GM23338 (cell line): ENCODE measurements at regions not wholly inside any gene's neighbourhood (a gene's known extent, or its start where the extent isn't known, plus 50 kb on each side); places are given as distances from the start of the nearest gene placed in this dataset.

Experiments
- ATAC-seq: fragments of 200-7000 bp; cut with Tn5 transposase; 3 replicates; pipeline ENCODE4 v1.9.1; 2020
- DNase-seq: peaks from one replicate; pipeline ENCODE4 v3.0.0-alpha.2; 2015; ENCODE audit warnings: low spot score
- H2AFZ ChIP-seq: fragments of 200-600 bp; sonication (generic); 2 replicates; pipeline ENCODE4 v1.8.0; 2016; ENCODE audit warnings: antibody characterized with exemption, mild to moderate bottlenecking, moderate library complexity
- H3F3A ChIP-seq: fragments of 200-600 bp; sonication (generic); replicated peaks from 2 replicates; pipeline ENCODE4 v1.8.0; 2017; ENCODE audit warnings: antibody characterized with exemption, mixed run types, low read depth
- H3K27ac ChIP-seq: fragments of 200-600 bp; sonication (generic); 2 replicates; pipeline ENCODE4 v1.6.1; 2016; ENCODE audit warnings: low read depth
- H3K27me3 ChIP-seq: fragments of 200-600 bp; sonication (generic); 2 replicates; pipeline ENCODE4 v1.8.0; 2016; ENCODE audit warnings: mild to moderate bottlenecking, mixed run types, moderate library complexity; ENCODE audit not compliant: insufficient read depth
- H3K36me3 ChIP-seq: fragments of 200-600 bp; sonication (generic); 2 replicates; pipeline ENCODE4 v1.8.0; 2016; ENCODE audit warnings: mild to moderate bottlenecking; ENCODE audit not compliant: insufficient read depth
- H3K4me1 ChIP-seq: fragments of 200-600 bp; sonication (generic); 2 replicates; pipeline ENCODE4 v1.8.0; 2016; ENCODE audit warnings: mild to moderate bottlenecking, moderate library complexity; ENCODE audit not compliant: insufficient read depth
- H3K4me2 ChIP-seq: fragments of 200-600 bp; sonication (generic); 2 replicates; pipeline ENCODE4 v1.7.1; 2017; ENCODE audit warnings: mixed run types
- H3K4me3 ChIP-seq: fragments of 200-600 bp; sonication (generic); 2 replicates; pipeline ENCODE4 v1.6.1; 2016; ENCODE audit warnings: mixed run types
- H3K79me2 ChIP-seq: fragments of 200-600 bp; sonication (generic); replicated peaks from 2 replicates; pipeline ENCODE4 v1.8.0; 2017; ENCODE audit warnings: mild to moderate bottlenecking; ENCODE audit not compliant: insufficient read depth
- H3K9me2 ChIP-seq: fragments of 200-600 bp; sonication (generic); 2 replicates; pipeline ENCODE4 v1.8.0; 2017; ENCODE audit not compliant: insufficient read depth
- H4K20me1 ChIP-seq: fragments of 200-600 bp; sonication (generic); replicated peaks from 2 replicates; pipeline ENCODE4 v1.8.0; 2017; ENCODE audit warnings: mild to moderate bottlenecking; ENCODE audit not compliant: insufficient read depth
- H3K27ac Mint-ChIP-seq: 2 replicates; pipeline ENCODE4 v1.8.0; 2020; ENCODE audit warnings: inconsistent platforms, mild to moderate bottlenecking, moderate library complexity, mixed read lengths
- H3K27me3 Mint-ChIP-seq: 3 replicates; pipeline ENCODE4 v1.8.0; 2022; ENCODE audit warnings: low read depth, mild to moderate bottlenecking, moderate library complexity, mixed read lengths, inconsistent platforms; ENCODE audit not compliant: insufficient read depth, poor library complexity
- H3K36me3 Mint-ChIP-seq: 3 replicates; pipeline ENCODE4 v1.8.0; 2021; ENCODE audit warnings: low read depth, mild to moderate bottlenecking, inconsistent platforms, moderate library complexity, mixed read lengths
- H3K4me1 Mint-ChIP-seq: 3 replicates; pipeline ENCODE4 v1.8.0; 2020; ENCODE audit warnings: mild to moderate bottlenecking, inconsistent platforms, mixed read lengths
- H3K4me3 Mint-ChIP-seq: 3 replicates; pipeline ENCODE4 v1.8.0; 2021; ENCODE audit warnings: moderate library complexity, mild to moderate bottlenecking, inconsistent platforms, mixed read lengths
- H3K9me3 Mint-ChIP-seq: 3 replicates; pipeline ENCODE4 v1.8.0; 2020; ENCODE audit warnings: moderate library complexity, mild to moderate bottlenecking, inconsistent platforms, mixed read lengths
- CREB1 ChIP-seq: fragments of 250-450 bp; sonication (Bioruptor Pico); IDR thresholded peaks from 2 replicates; pipeline ENCODE4 v1.5.0; 2020; ENCODE audit warnings: low read depth, mild to moderate bottlenecking, moderate library complexity
- EZH2 ChIP-seq: fragments of 200-600 bp; sonication (generic); IDR thresholded peaks from one replicate; pipeline ENCODE4 v1.8.0; 2017; ENCODE audit warnings: antibody characterized with exemption, mild to moderate bottlenecking, low read depth; ENCODE audit not compliant: unreplicated experiment
- EZH2phosphoT487 ChIP-seq: fragments of 200-600 bp; sonication (generic); IDR thresholded peaks from one replicate; pipeline ENCODE4 v1.8.1; 2018; ENCODE audit warnings: antibody characterized with exemption; ENCODE audit not compliant: unreplicated experiment
- JUNB ChIP-seq: IDR thresholded peaks from one replicate; pipeline ENCODE4 v1.6.1; 2016; ENCODE audit warnings: antibody characterized with exemption; ENCODE audit not compliant: unreplicated experiment
- NANOG ChIP-seq: IDR thresholded peaks from 2 replicates; pipeline ENCODE4 v1.6.1; 2016; ENCODE audit warnings: antibody characterized with exemption, borderline replicate concordance
- POLR2AphosphoS5 ChIP-seq: IDR thresholded peaks from 2 replicates; pipeline ENCODE4 v1.6.1; 2016; ENCODE audit warnings: antibody characterized with exemption, low read depth
- STAT1 ChIP-seq: IDR thresholded peaks from one replicate; pipeline ENCODE4 v1.6.1; 2016; ENCODE audit warnings: antibody characterized with exemption; ENCODE audit not compliant: unreplicated experiment
- ZNF114 ChIP-seq: fragments of 250-450 bp; sonication (Bioruptor Pico); IDR thresholded peaks from 2 replicates; pipeline ENCODE4 v1.5.0; 2020; ENCODE audit warnings: mild to moderate bottlenecking, moderate library complexity
- ZNF331 ChIP-seq: fragments of 250-450 bp; sonication (Bioruptor Pico); IDR thresholded peaks from 2 replicates; pipeline ENCODE4 v1.5.0; 2020; ENCODE audit warnings: low read depth, mild to moderate bottlenecking, moderate library complexity
- TF ChIP-seq, protein P1 (sequence below), 2 experiments: fragments of 200-600 bp in 1 of 2; sonication (generic) in 1 of 2; conservative IDR thresholded peaks; 2 replicates each; pipeline versions ENCODE4 v1.5.1 to v1.6.1; 2016 to 2017; ENCODE audit warnings: antibody characterized with exemption in 2 of 2, low read depth in 2 of 2, mild to moderate bottlenecking in 2 of 2, moderate library complexity in 1 of 2
- TF ChIP-seq, protein P2 (sequence below): IDR thresholded peaks from one replicate; pipeline ENCODE4 v1.6.1; 2018; ENCODE audit warnings: antibody characterized with exemption; ENCODE audit not compliant: unreplicated experiment
- TF ChIP-seq, protein P3 (sequence below): IDR thresholded peaks from 2 replicates; pipeline ENCODE4 v1.6.1; 2016; ENCODE audit warnings: antibody characterized with exemption
- TF ChIP-seq, protein P4 (sequence below): fragments of 250-450 bp; sonication (Bioruptor Pico); IDR thresholded peaks from 2 replicates; pipeline ENCODE4 v1.5.0; 2020; ENCODE audit warnings: mild to moderate bottlenecking, moderate library complexity

DNA sequence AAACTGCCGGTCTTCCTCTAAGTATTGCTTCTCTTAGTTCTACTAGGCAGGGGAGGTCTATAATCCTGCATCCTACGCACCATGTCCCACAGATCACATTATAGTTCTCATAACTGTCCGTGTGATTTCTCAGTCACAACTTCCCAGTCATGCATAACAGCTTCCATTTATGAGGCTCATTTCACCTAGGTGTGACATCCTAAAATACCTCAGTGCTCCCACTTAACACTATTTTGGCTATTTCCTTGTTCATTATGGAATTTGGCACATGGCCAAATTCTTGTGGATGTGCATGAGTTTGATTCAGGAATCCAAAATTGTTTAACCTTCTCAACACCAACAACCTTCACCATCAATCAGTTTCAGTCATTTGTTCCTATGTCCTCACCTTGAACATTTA lies 989.9 kb downstream of the OLFM4 start:
- H3K9me3 Mint-ChIP-seq = no peaks in the 10 kb centered on the region; the same call in 2 of the 3 replicates
- H3F3A ChIP-seq = no peaks in the 10 kb centered on the region
- no peak overlapping the region for H3K4me3 Mint-ChIP-seq
- H3K27me3 Mint-ChIP-seq = peaks cover 2% of the 10 kb centered on the region
- H3K4me1 Mint-ChIP-seq = no peaks in the 10 kb centered on the region
- no peak overlapping the region for H3K27ac ChIP-seq
- no peaks in the 10 kb centered on the region for H4K20me1 ChIP-seq
- DNase-seq (no peak), ATAC-seq (no peak)
- H3K27ac Mint-ChIP-seq = no peak overlapping the region
- peaks cover under 1% of the 10 kb centered on the region; the same call in 1 of the 2 replicates for H3K9me2 ChIP-seq
- H3K4me1 ChIP-seq = no peaks in the 10 kb centered on the region
- H3K27me3 ChIP-seq = no peaks in the 10 kb centered on the region
- H3K36me3 ChIP-seq = no peaks in the 10 kb centered on the region
- H3K4me2 ChIP-seq = no peak overlapping the region
- H3K4me3 ChIP-seq = no peak overlapping the region
- H3K36me3 Mint-ChIP-seq = no peaks in the 10 kb centered on the region
- H2AFZ ChIP-seq = no peak overlapping the region
- TF ChIP-seq POLR2AphosphoS5 (no peak), EZH2phosphoT487 (no peak), EZH2 (no peak), NANOG (no peak), STAT1 (no peak), ZNF331 (CRISPR knock-in tag) (no peak), ZNF114 (CRISPR knock-in tag) (no peak), CREB1 (CRISPR knock-in tag) (no peak), JUNB (no peak)
- TF ChIP-seq, protein P1, sequence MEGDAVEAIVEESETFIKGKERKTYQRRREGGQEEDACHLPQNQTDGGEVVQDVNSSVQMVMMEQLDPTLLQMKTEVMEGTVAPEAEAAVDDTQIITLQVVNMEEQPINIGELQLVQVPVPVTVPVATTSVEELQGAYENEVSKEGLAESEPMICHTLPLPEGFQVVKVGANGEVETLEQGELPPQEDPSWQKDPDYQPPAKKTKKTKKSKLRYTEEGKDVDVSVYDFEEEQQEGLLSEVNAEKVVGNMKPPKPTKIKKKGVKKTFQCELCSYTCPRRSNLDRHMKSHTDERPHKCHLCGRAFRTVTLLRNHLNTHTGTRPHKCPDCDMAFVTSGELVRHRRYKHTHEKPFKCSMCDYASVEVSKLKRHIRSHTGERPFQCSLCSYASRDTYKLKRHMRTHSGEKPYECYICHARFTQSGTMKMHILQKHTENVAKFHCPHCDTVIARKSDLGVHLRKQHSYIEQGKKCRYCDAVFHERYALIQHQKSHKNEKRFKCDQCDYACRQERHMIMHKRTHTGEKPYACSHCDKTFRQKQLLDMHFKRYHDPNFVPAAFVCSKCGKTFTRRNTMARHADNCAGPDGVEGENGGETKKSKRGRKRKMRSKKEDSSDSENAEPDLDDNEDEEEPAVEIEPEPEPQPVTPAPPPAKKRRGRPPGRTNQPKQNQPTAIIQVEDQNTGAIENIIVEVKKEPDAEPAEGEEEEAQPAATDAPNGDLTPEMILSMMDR (conservative IDR thresholded peaks at IDR 0.05; ENCODE audit: low read depth in 2 of 2) = no peak
- TF ChIP-seq, protein P2, sequence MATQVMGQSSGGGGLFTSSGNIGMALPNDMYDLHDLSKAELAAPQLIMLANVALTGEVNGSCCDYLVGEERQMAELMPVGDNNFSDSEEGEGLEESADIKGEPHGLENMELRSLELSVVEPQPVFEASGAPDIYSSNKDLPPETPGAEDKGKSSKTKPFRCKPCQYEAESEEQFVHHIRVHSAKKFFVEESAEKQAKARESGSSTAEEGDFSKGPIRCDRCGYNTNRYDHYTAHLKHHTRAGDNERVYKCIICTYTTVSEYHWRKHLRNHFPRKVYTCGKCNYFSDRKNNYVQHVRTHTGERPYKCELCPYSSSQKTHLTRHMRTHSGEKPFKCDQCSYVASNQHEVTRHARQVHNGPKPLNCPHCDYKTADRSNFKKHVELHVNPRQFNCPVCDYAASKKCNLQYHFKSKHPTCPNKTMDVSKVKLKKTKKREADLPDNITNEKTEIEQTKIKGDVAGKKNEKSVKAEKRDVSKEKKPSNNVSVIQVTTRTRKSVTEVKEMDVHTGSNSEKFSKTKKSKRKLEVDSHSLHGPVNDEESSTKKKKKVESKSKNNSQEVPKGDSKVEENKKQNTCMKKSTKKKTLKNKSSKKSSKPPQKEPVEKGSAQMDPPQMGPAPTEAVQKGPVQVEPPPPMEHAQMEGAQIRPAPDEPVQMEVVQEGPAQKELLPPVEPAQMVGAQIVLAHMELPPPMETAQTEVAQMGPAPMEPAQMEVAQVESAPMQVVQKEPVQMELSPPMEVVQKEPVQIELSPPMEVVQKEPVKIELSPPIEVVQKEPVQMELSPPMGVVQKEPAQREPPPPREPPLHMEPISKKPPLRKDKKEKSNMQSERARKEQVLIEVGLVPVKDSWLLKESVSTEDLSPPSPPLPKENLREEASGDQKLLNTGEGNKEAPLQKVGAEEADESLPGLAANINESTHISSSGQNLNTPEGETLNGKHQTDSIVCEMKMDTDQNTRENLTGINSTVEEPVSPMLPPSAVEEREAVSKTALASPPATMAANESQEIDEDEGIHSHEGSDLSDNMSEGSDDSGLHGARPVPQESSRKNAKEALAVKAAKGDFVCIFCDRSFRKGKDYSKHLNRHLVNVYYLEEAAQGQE = no peak
- TF ChIP-seq, protein P3, sequence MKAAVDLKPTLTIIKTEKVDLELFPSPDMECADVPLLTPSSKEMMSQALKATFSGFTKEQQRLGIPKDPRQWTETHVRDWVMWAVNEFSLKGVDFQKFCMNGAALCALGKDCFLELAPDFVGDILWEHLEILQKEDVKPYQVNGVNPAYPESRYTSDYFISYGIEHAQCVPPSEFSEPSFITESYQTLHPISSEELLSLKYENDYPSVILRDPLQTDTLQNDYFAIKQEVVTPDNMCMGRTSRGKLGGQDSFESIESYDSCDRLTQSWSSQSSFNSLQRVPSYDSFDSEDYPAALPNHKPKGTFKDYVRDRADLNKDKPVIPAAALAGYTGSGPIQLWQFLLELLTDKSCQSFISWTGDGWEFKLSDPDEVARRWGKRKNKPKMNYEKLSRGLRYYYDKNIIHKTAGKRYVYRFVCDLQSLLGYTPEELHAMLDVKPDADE = no peak
- TF ChIP-seq, protein P4, sequence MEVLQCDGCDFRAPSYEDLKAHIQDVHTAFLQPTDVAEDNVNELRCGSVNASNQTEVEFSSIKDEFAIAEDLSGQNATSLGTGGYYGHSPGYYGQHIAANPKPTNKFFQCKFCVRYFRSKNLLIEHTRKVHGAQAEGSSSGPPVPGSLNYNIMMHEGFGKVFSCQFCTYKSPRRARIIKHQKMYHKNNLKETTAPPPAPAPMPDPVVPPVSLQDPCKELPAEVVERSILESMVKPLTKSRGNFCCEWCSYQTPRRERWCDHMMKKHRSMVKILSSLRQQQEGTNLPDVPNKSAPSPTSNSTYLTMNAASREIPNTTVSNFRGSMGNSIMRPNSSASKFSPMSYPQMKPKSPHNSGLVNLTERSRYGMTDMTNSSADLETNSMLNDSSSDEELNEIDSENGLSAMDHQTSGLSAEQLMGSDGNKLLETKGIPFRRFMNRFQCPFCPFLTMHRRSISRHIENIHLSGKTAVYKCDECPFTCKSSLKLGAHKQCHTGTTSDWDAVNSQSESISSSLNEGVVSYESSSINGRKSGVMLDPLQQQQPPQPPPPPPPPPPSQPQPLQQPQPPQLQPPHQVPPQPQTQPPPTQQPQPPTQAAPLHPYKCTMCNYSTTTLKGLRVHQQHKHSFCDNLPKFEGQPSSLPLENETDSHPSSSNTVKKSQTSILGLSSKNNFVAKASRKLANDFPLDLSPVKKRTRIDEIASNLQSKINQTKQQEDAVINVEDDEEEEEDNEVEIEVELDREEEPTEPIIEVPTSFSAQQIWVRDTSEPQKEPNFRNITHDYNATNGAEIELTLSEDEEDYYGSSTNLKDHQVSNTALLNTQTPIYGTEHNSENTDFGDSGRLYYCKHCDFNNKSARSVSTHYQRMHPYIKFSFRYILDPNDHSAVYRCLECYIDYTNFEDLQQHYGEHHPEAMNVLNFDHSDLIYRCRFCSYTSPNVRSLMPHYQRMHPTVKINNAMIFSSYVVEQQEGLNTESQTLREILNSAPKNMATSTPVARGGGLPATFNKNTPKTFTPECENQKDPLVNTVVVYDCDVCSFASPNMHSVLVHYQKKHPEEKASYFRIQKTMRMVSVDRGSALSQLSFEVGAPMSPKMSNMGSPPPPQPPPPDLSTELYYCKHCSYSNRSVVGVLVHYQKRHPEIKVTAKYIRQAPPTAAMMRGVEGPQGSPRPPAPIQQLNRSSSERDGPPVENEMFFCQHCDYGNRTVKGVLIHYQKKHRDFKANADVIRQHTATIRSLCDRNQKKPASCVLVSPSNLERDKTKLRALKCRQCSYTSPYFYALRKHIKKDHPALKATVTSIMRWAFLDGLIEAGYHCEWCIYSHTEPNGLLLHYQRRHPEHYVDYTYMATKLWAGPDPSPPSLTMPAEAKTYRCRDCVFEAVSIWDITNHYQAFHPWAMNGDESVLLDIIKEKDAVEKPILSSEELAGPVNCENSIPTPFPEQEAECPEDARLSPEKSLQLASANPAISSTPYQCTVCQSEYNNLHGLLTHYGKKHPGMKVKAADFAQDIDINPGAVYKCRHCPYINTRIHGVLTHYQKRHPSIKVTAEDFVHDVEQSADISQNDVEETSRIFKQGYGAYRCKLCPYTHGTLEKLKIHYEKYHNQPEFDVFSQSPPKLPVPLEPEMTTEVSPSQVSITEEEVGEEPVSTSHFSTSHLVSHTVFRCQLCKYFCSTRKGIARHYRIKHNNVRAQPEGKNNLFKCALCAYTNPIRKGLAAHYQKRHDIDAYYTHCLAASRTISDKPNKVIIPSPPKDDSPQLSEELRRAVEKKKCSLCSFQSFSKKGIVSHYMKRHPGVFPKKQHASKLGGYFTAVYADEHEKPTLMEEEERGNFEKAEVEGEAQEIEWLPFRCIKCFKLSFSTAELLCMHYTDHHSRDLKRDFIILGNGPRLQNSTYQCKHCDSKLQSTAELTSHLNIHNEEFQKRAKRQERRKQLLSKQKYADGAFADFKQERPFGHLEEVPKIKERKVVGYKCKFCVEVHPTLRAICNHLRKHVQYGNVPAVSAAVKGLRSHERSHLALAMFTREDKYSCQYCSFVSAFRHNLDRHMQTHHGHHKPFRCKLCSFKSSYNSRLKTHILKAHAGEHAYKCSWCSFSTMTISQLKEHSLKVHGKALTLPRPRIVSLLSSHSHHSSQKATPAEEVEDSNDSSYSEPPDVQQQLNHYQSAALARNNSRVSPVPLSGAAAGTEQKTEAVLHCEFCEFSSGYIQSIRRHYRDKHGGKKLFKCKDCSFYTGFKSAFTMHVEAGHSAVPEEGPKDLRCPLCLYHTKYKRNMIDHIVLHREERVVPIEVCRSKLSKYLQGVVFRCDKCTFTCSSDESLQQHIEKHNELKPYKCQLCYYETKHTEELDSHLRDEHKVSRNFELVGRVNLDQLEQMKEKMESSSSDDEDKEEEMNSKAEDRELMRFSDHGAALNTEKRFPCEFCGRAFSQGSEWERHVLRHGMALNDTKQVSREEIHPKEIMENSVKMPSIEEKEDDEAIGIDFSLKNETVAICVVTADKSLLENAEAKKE (CRISPR knock-in tag) = no peak
- no peaks in the 10 kb centered on the region for H3K79me2 ChIP-seq
